A549 (cell line): ENCODE measurements at regions not wholly inside any gene's neighbourhood (a gene's known extent, or its start where the extent isn't known, plus 50 kb on each side); places are given as distances from the start of the nearest gene placed in this dataset.

Experiments used
- CEBPB ChIP-seq, 2 experiments: fragments of >200 bp in 1 of 2; sonication (Bioruptor Twin) in 1 of 2; formaldehyde crosslinking in 1 of 2; IDR thresholded peaks; 2 replicates each; pipeline ENCODE4 v1.6.1; 2012 to 2016
- EP300 ChIP-seq, 2 experiments: fragments of >200 bp; sonication (Bioruptor Twin); formaldehyde crosslinking; IDR thresholded peaks; 2 replicates in 1 of 2; 3 replicates in 1 of 2; pipeline ENCODE4 v1.6.1; 2016 to 2017
- RCOR1 ChIP-seq: fragments of 150-350 bp; IDR thresholded peaks from 2 replicates; pipeline ENCODE4 v1.6.1; 2014; ENCODE audit warnings: antibody characterized with exemption, low read length, low read depth
- TF ChIP-seq, protein P1 (sequence below): fragments of >200 bp; sonication (Bioruptor Twin); formaldehyde crosslinking; IDR thresholded peaks from 3 replicates; pipeline ENCODE4 v1.5.1; 2016

DNA sequence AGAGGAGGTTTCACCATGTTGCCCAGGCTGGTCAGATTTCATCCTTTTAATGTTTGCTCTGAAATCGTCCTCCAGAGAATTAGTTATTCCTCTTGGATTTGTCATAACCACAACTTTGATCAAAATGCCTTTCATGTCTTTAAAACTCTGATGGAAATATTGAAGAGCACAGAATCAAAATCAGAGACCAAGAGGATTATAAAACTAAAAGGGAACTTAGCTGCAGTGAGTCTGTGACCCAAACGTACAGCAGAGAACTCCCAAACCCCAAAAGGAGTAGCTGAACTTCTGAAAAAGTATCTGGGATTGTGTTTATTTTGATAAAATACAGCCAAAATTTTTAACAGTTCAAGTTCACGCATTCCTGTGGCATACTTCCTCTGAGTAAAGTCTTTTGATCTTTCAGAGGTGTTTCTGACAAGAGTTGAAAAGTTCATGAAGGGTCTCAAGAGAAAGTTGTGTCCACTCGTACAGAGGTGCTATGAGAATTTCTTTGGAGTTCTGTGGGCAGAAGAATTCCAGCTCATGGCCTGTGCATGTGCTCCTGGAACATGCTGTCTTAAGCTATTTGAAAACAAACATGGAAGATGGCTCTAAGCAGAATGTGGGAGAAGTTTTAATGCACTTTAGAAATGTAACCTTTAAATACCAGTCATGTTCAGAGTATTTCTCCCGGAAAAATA lies 124.0 kb downstream of the ESM1 start:
- no peak for TF ChIP-seq RCOR1
- TF ChIP-seq, protein P1, sequence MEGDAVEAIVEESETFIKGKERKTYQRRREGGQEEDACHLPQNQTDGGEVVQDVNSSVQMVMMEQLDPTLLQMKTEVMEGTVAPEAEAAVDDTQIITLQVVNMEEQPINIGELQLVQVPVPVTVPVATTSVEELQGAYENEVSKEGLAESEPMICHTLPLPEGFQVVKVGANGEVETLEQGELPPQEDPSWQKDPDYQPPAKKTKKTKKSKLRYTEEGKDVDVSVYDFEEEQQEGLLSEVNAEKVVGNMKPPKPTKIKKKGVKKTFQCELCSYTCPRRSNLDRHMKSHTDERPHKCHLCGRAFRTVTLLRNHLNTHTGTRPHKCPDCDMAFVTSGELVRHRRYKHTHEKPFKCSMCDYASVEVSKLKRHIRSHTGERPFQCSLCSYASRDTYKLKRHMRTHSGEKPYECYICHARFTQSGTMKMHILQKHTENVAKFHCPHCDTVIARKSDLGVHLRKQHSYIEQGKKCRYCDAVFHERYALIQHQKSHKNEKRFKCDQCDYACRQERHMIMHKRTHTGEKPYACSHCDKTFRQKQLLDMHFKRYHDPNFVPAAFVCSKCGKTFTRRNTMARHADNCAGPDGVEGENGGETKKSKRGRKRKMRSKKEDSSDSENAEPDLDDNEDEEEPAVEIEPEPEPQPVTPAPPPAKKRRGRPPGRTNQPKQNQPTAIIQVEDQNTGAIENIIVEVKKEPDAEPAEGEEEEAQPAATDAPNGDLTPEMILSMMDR: no peak
- TF ChIP-seq CEBPB (IDR thresholded peaks at IDR 0.05): no peak
- TF ChIP-seq EP300 (IDR thresholded peaks at IDR 0.05): no peak
